Common myeloid progenitor, CD34-positive (primary cell): ENCODE measurements at regions not wholly inside any gene's neighbourhood (a gene's known extent, or its start where the extent isn't known, plus 50 kb on each side); places are given as distances from the start of the nearest gene placed in this dataset.

Experiments used
- CTCF ChIA-PET: fragments of 350-600 bp; sonication (Branson Sonifier 250); formaldehyde crosslinking; loops from one replicate; lab custom pipeline; 2021; ENCODE audit warnings: antibody characterized with exemption; lab: Charles Lee
- POLR2A ChIA-PET: fragments of 350-600 bp; sonication (Branson Sonifier 250); formaldehyde crosslinking; loops from one replicate; lab custom pipeline; 2021; ENCODE audit warnings: antibody characterized with exemption; lab: Charles Lee
- DNase-seq, 3 donors: peaks; one replicate each; pipeline versions ENCODE4 v3.0.0 to v3.0.0-alpha.2; 2013
- H3K27ac ChIP-seq, 2 experiments: 1 replicate in 1 of 2; 2 replicates in 1 of 2; pipeline ENCODE4 v1.7.0; 2013; ENCODE audit warnings: inconsistent platforms in 2 of 2, low read length in 2 of 2, mild to moderate bottlenecking in 2 of 2, low read depth in 1 of 2, moderate library complexity in 1 of 2; ENCODE audit not compliant: severe bottlenecking in 2 of 2, insufficient read depth in 1 of 2, poor library complexity in 1 of 2
- H3K27me3 ChIP-seq, 5 experiments: replicated peaks in 2 of 5; 1 replicate in 3 of 5; 2 replicates in 2 of 5; pipeline versions ENCODE4 v1.6.1 to v1.7.0; 2013; ENCODE audit warnings: low read length in 4 of 5, mild to moderate bottlenecking in 2 of 5, moderate library complexity in 2 of 5, inconsistent platforms in 1 of 5; ENCODE audit not compliant: insufficient read depth in 5 of 5, control insufficient read depth in 4 of 5
- H3K36me3 ChIP-seq, 4 experiments: 1 replicate in 2 of 4; 2 replicates in 2 of 4; pipeline versions ENCODE4 v1.6.1 to v1.7.0; 2013; ENCODE audit warnings: low read length in 3 of 4, control low read depth in 1 of 4, mild to moderate bottlenecking in 1 of 4; ENCODE audit not compliant: control insufficient read depth in 4 of 4, insufficient read depth in 4 of 4
- H3K4me1 ChIP-seq, 4 experiments: 1 replicate in 3 of 4; 2 replicates in 1 of 4; pipeline versions ENCODE4 v1.6.1 to v1.7.1; 2013; ENCODE audit warnings: low read length in 3 of 4, mild to moderate bottlenecking in 3 of 4, control low read depth in 1 of 4, inconsistent platforms in 1 of 4, moderate library complexity in 1 of 4; ENCODE audit not compliant: control insufficient read depth in 4 of 4, insufficient read depth in 4 of 4; ENCODE audit errors: control extremely low read depth in 1 of 4
- H3K4me3 ChIP-seq, 7 experiments: 1 replicate in 4 of 7; 2 replicates in 3 of 7; pipeline versions ENCODE4 v1.5.1 to v1.7.0; 2013; ENCODE audit warnings: mild to moderate bottlenecking in 7 of 7, low read length in 6 of 7, moderate library complexity in 6 of 7, inconsistent platforms in 2 of 7, low read depth in 2 of 7, control low read depth in 1 of 7; ENCODE audit not compliant: insufficient read depth in 4 of 7, control insufficient read depth in 1 of 7; ENCODE audit errors: extremely low read depth in 1 of 7
- H3K9me3 ChIP-seq, 5 experiments: 1 replicate in 4 of 5; 2 replicates in 1 of 5; pipeline versions ENCODE4 v1.6.1 to v1.7.1; 2013; ENCODE audit warnings: low read length in 4 of 5, mild to moderate bottlenecking in 2 of 5, inconsistent platforms in 1 of 5, low read depth in 1 of 5, moderate library complexity in 1 of 5; ENCODE audit not compliant: control insufficient read depth in 4 of 5, insufficient read depth in 2 of 5; ENCODE audit errors: control extremely low read depth in 1 of 5
- WGBS: methylation state at CpG from one replicate; pipeline ENCODE4 v1.1.5; 2013; ENCODE audit not compliant: insufficient coverage; 5-methylcytosine and 5-hydroxymethylcytosine counted together

DNA sequence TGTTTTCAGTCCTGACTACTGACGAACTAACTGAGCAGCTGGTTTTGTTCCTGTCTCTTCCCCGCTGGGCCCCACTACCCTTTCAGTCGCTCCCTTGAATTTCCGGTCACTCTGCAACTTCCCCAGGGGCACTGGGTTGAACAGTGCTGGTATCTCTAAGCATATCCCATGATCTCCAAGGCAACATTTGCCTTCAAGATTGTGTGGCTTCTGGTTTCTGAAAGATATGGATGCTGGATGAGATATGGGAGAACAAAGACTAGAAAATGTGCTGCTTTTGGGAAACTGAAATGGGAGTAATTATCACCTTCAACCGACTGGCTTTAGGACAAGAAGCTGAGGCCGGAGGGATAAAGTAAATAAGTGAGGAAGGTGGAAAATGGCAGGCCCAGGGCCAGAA, 258.2 kb upstream of the PIK3R1 start:
- ChIA-PET CTCF (no interaction called here), POLR2A (interaction anchor here (0.7 kb wide), 1 partner anchor 309 kb away, joined by 3 read pairs; no protein-coding TSS in a partner anchor)
- no peaks in the 10 kb centered on the region for H3K36me3 ChIP-seq
- no peaks in the 10 kb centered on the region for H3K27me3 ChIP-seq
- no peaks in the 10 kb centered on the region for H3K4me1 ChIP-seq
- H3K9me3 ChIP-seq, result no peaks in the 10 kb centered on the region
- no peak overlapping the region for H3K4me3 ChIP-seq
- DNase-seq, result no peak
- no peak overlapping the region for H3K27ac ChIP-seq
- WGBS, result 70% methylated on average over 1 of the region's 6 CpGs

DNA sequence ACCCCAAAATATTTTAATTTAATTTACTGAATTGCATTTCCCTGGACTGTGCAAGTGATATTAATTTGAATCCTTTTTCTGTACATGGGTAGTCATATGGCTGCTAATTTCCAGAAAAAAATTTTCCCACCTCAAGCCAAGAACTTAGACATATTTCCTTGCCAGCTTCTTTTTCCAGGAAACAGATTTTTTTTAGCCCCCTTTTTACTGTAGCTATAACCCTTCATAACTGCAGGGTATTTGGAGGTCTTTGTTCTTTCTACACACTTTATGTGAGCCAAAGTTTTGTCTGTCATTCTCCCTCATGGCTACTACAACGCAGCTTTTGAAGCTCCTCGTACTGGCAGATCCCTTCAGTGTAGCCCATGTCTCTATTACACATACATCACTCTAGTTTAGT, 261.2 kb upstream of the PIK3R1 start:
- Histone ChIP-seq H3K4me3 (no peak overlapping the region), H3K36me3 (no peaks in the 10 kb centered on the region), H3K9me3 (no peaks in the 10 kb centered on the region), H3K27ac (no peak overlapping the region), H3K27me3 (no peaks in the 10 kb centered on the region), H3K4me1 (no peaks in the 10 kb centered on the region)
- WGBS, result 92% methylated on average over 2 of the region's 2 CpGs
- no peak for DNase-seq
- POLR2A ChIA-PET, result no interaction called here
- CTCF ChIA-PET, result interaction anchor here (1.6 kb wide), 1 partner anchor 31 kb away, joined by 3 read pairs; no protein-coding TSS in a partner anchor

DNA sequence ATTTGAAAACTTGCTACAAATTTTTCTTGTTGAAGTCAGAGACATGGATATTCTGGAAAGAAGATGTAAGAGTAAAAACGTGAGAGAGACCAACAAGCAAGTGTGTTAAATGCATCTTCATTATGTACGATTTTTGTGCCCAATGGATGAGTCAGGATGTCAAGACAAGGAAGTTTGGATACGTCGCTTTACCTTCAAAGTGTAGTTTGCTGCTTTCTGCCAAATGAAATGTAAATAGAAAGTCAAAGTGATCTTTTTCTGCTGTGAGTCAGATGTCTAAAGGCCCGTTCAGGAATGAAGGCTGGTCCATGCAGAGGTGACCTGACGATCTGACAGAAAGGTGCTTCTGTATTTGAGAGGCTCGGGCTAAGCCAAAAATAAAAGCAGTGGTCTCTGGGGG, 273.1 kb upstream of the PIK3R1 start:
- WGBS, result 97% methylated on average over 6 of the region's 7 CpGs
- DNase-seq, result no peak
- ChIA-PET CTCF (no interaction called here), POLR2A (no interaction called here)
- no peaks in the 10 kb centered on the region for H3K4me1 ChIP-seq
- H3K4me3 ChIP-seq, result no peak overlapping the region
- no peaks in the 10 kb centered on the region for H3K27me3 ChIP-seq
- no peaks in the 10 kb centered on the region for H3K36me3 ChIP-seq
- H3K9me3 ChIP-seq, result no peaks in the 10 kb centered on the region
- no peak overlapping the region for H3K27ac ChIP-seq

DNA sequence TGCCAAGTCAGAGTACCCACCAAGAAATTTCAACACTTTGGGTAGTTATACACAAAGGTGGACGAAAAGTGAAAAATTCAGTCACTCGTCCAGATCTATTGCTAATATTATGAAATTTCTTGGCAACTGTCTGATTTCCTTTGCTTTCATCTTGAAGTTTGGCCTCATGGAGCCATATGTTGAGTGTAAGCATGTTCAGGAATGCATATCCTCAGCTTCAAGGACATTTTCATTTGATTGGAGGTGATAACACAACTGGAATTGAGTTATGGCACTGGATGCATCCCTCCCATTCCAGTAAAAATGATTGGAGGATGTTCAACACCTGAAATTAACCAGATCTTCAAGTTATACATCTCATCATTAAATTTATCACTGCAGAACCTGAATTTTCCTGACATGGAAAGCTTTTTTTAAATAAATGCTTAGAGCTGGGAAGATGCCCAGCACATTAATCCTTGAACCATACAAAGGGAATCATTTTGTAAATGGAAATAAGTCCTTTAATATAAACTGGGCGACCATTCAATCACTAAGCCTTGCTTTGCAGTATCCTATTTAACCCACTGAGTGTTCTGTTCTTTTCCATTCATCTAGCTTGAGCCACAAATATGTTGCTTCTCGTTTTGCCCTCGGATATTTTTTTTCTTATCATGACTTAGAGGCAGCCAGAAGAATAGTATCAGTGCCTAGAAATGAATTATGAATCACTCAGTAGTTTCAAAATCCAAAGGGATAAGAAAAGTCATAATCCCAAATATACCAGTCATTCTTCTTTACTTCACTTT, 273.7 kb upstream of the PIK3R1 start:
- ChIA-PET POLR2A (no interaction called here), CTCF (no interaction called here)
- H3K4me3 ChIP-seq, result no peak overlapping the region
- DNase-seq, result no peak
- no peaks in the 10 kb centered on the region for H3K4me1 ChIP-seq
- H3K27ac ChIP-seq, result no peak overlapping the region
- H3K9me3 ChIP-seq, result no peaks in the 10 kb centered on the region
- H3K27me3 ChIP-seq, result no peaks in the 10 kb centered on the region
- WGBS, result 81% methylated on average over 2 of the region's 5 CpGs
- no peaks in the 10 kb centered on the region for H3K36me3 ChIP-seq

DNA sequence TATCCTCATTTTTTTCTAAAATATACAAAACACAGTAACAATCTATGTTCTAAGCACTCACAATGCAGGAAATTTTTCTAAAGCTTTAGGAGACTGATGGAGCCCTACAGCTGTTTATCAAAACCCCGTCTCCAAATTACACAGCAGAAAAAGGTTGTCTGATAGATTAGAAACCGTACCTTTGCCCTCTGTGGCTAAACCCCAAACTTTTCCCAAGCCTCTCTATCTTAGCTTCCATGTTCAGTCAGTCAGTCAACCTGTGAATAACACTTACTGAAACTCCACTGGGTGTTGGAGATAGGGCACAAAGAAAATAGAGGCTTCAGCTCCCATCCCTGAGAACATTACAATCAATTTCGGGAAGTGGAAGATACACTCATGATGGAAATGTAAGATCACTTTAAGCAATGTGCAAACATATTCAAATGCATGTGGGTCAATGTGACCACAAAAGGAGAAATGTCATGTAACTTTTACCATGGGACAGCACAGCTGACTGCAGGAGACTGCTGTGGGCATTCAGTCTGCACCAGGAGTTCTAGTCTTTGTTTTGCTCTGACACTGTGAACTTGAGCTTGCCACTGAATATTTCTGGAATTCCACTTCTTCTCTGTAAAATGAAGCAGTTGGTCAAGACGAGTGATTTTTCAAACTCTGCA, 279.5 kb upstream of the PIK3R1 start:
- H3K36me3 ChIP-seq, result no peaks in the 10 kb centered on the region
- H3K27me3 ChIP-seq, result no peaks in the 10 kb centered on the region
- DNase-seq, result peak in 2 of 3 donors; percentile 1 to 5
- H3K4me3 ChIP-seq, result no peak overlapping the region
- ChIA-PET CTCF (no interaction called here), POLR2A (no interaction called here)
- H3K4me1 ChIP-seq, result peaks cover 0 to 3% (median 0%) of the 10 kb centered on the region in 4 experiments
- peaks cover 0 to 4% (median 0%) of the 10 kb centered on the region in 5 experiments for H3K9me3 ChIP-seq
- H3K27ac ChIP-seq, result no peak overlapping the region
- no CpG with 5 or more reads among the region's 4 CpGs for WGBS

DNA sequence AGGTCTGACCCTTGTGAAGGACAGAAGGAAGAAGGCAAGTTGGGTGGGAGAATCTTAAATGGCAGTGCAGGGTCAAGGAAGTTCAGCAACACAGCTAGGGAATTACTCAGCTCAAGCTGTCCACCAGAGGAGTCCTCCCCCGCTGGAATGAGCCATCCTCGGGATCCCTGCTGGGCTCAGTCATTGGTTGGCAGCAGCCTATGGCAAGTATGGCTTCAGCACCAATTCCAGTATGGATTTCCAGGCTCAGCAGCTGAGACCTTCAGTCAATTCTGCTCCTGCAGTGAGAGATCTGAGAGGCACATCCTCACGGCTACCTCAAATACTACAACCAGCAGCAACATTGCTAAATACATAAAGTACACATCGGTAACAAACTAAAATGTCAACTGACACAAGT, 280.6 kb upstream of the PIK3R1 start:
- Histone ChIP-seq H3K36me3 (no peaks in the 10 kb centered on the region), H3K4me3 (no peak overlapping the region), H3K4me1 (peaks cover 0 to 3% (median 0%) of the 10 kb centered on the region in 4 experiments), H3K27ac (no peak overlapping the region), H3K9me3 (peaks cover 0 to 6% (median 0%) of the 10 kb centered on the region in 5 experiments), H3K27me3 (no peaks in the 10 kb centered on the region)
- DNase-seq, result no peak
- ChIA-PET POLR2A (no interaction called here), CTCF (no interaction called here)
- 98% methylated on average over 3 of the region's 4 CpGs for WGBS

DNA sequence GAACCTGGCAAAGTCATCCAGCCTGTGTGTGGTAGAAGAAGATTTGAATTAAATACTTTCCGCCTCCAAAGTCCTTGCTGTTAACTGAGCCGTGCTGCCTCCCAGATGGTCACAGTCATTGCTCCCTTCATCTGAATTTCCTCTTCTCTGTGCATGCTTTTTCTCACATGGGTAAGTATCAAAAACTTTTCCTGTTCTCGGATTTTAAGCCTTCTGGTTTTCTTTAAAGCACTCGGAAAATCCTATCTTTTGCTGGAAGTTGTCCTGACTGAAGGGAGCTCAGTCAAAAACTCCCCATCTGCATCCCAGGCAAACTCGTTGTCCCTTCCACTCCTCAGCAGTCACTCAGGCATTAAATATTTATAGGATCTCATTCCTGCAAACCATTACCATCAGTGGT, 290.0 kb upstream of the PIK3R1 start:
- H3K27ac ChIP-seq, result no peak overlapping the region
- ChIA-PET CTCF (no interaction called here), POLR2A (no interaction called here)
- no peaks in the 10 kb centered on the region for H3K4me1 ChIP-seq
- H3K36me3 ChIP-seq, result no peaks in the 10 kb centered on the region
- H3K9me3 ChIP-seq, result peaks cover 0 to 1% (median 0%) of the 10 kb centered on the region in 5 experiments
- no peak overlapping the region for H3K4me3 ChIP-seq
- WGBS, result 97% methylated on average over 3 of the region's 5 CpGs
- no peak for DNase-seq
- no peaks in the 10 kb centered on the region for H3K27me3 ChIP-seq
